Neural progenitor cell (in vitro differentiated cells): ENCODE measurements at regions not wholly inside any gene's neighbourhood (a gene's known extent, or its start where the extent isn't known, plus 50 kb on each side); places are given as distances from the start of the nearest gene placed in this dataset.

Source experiments
- DNase-seq: peaks from one replicate; pipeline ENCODE4 v3.0.0-alpha.2; 2016; ENCODE audit warnings: low spot score
- H2AFZ ChIP-seq: fragments of 200-600 bp; sonication (generic); replicated peaks from 2 replicates; pipeline ENCODE4 v1.6.1; 2016; ENCODE audit warnings: antibody characterized with exemption
- H3F3A ChIP-seq: fragments of 200-600 bp; sonication (generic); 2 replicates; pipeline ENCODE4 v1.6.1; 2016; ENCODE audit warnings: antibody characterized with exemption, low read depth
- H3K27ac ChIP-seq: fragments of 200-600 bp; sonication (generic); 2 replicates; pipeline ENCODE4 v1.5.1; 2016; ENCODE audit warnings: mild to moderate bottlenecking
- H3K27me3 ChIP-seq: fragments of 200-600 bp; sonication (generic); 2 replicates; pipeline ENCODE4 v1.6.1; 2016; ENCODE audit warnings: mild to moderate bottlenecking, moderate library complexity
- H3K36me3 ChIP-seq: fragments of 200-600 bp; sonication (generic); 2 replicates; pipeline ENCODE4 v1.5.1; 2016
- H3K4me1 ChIP-seq: fragments of 200-600 bp; sonication (generic); 2 replicates; pipeline ENCODE4 v1.6.1; 2016; ENCODE audit warnings: mixed run types
- H3K4me2 ChIP-seq: fragments of 200-600 bp; sonication (generic); 2 replicates; pipeline ENCODE4 v1.6.1; 2016
- H3K4me3 ChIP-seq: fragments of 200-600 bp; sonication (generic); 2 replicates; pipeline ENCODE4 v1.5.1; 2016
- H3K79me2 ChIP-seq: fragments of 200-600 bp; sonication (generic); 2 replicates; pipeline ENCODE4 v1.6.1; 2016; ENCODE audit warnings: low read depth
- H3K9ac ChIP-seq: fragments of 200-600 bp; sonication (generic); 2 replicates; pipeline ENCODE4 v1.6.1; 2016
- H3K9me3 ChIP-seq: fragments of 200-600 bp; sonication (generic); 2 replicates; pipeline ENCODE4 v1.5.1; 2016; ENCODE audit warnings: low read depth
- H4K20me1 ChIP-seq: fragments of 200-600 bp; sonication (generic); 2 replicates; pipeline ENCODE4 v1.6.1; 2016; ENCODE audit warnings: low read depth
- H3K27ac Mint-ChIP-seq: 3 replicates; pipeline ENCODE4 v1.8.0; 2021; ENCODE audit warnings: mixed read lengths
- H3K27me3 Mint-ChIP-seq: 2 replicates; pipeline ENCODE4 v1.8.0; 2022; ENCODE audit warnings: low read depth, mild to moderate bottlenecking, inconsistent platforms, moderate library complexity, mixed read lengths; ENCODE audit not compliant: insufficient read depth
- H3K36me3 Mint-ChIP-seq: 3 replicates; pipeline ENCODE4 v1.8.0; 2021; ENCODE audit warnings: mixed read lengths
- H3K4me1 Mint-ChIP-seq: 3 replicates; pipeline ENCODE4 v1.8.0; 2021; ENCODE audit warnings: mixed read lengths
- H3K4me3 Mint-ChIP-seq: 3 replicates; pipeline ENCODE4 v1.8.0; 2021; ENCODE audit warnings: mild to moderate bottlenecking, moderate library complexity, mixed read lengths
- H3K9me3 Mint-ChIP-seq: 3 replicates; pipeline ENCODE4 v1.8.0; 2020; ENCODE audit warnings: mixed read lengths
- EZH2 ChIP-seq: fragments of 200-600 bp; sonication (generic); IDR thresholded peaks from 2 replicates; pipeline ENCODE4 v1.6.1; 2017; ENCODE audit warnings: antibody characterized with exemption, mild to moderate bottlenecking, moderate library complexity
- EZH2phosphoT487 ChIP-seq: fragments of 200-600 bp; sonication (generic); IDR thresholded peaks from 2 replicates; pipeline ENCODE4 v1.6.1; 2017; ENCODE audit warnings: antibody characterized with exemption
- TF ChIP-seq, protein P1 (sequence below): fragments of 200-600 bp; sonication (generic); IDR thresholded peaks from 2 replicates; pipeline ENCODE4 v1.5.1; 2017; ENCODE audit warnings: antibody characterized with exemption, mild to moderate bottlenecking

DNA sequence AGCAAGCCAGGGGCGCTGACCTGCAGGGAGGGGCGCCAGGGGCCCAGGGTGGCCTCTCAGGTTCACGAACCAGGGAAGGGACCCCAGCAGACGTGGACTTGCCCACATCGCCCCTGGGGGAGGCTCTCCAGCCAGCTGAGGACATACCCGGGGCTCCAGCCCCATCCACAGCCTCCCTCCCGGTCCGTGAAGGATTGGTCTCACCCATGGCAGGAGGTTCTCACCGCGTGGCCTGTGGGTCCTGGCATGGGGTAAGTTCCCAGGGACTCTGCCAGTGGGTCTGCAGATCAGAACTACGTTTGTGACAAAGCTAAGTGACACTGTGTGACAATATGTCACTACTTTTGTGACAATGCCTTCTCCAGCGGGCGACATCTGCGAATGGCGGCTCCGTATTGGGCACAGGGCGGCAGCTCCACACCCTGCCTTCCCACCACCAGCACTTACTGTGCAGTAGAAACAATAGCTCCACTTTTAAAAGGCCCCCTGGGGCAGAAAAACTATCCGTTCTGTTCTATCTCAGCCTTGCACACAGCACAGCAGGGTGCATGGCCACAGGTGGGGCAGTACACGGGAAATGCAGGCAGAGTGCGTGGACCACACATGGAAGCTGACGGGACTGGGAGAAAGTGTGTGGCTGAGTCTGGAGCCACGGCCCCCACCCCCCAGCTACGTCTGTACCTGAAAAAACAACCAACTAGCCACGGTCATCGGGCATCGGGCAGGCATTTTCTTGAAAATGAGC is 65.2 kb upstream of the CTDP1 start:
- no peaks in the 10 kb centered on the region for H3K4me1 ChIP-seq
- no peak overlapping the region for H3K4me2 ChIP-seq
- H4K20me1 ChIP-seq: no peaks in the 10 kb centered on the region
- no peak overlapping the region for H3K27ac Mint-ChIP-seq
- H3K79me2 ChIP-seq: no peaks in the 10 kb centered on the region
- no peak overlapping the region for H3K4me3 Mint-ChIP-seq
- no peaks in the 10 kb centered on the region for H3K36me3 Mint-ChIP-seq
- peaks cover 2% of the 10 kb centered on the region for H3K27me3 Mint-ChIP-seq
- no peaks in the 10 kb centered on the region for H3K36me3 ChIP-seq
- no peak overlapping the region for H2AFZ ChIP-seq
- H3K9me3 ChIP-seq: no peaks in the 10 kb centered on the region
- DNase-seq: no peak
- H3K9me3 Mint-ChIP-seq: no peaks in the 10 kb centered on the region
- no peaks in the 10 kb centered on the region for H3F3A ChIP-seq
- no peak overlapping the region for H3K4me3 ChIP-seq
- H3K27me3 ChIP-seq: peaks cover 9% of the 10 kb centered on the region
- H3K4me1 Mint-ChIP-seq: peaks cover 7% of the 10 kb centered on the region
- H3K9ac ChIP-seq: no peak overlapping the region
- no peak overlapping the region for H3K27ac ChIP-seq
- TF ChIP-seq EZH2phosphoT487 (no peak), EZH2 (no peak)
- TF ChIP-seq, protein P1, sequence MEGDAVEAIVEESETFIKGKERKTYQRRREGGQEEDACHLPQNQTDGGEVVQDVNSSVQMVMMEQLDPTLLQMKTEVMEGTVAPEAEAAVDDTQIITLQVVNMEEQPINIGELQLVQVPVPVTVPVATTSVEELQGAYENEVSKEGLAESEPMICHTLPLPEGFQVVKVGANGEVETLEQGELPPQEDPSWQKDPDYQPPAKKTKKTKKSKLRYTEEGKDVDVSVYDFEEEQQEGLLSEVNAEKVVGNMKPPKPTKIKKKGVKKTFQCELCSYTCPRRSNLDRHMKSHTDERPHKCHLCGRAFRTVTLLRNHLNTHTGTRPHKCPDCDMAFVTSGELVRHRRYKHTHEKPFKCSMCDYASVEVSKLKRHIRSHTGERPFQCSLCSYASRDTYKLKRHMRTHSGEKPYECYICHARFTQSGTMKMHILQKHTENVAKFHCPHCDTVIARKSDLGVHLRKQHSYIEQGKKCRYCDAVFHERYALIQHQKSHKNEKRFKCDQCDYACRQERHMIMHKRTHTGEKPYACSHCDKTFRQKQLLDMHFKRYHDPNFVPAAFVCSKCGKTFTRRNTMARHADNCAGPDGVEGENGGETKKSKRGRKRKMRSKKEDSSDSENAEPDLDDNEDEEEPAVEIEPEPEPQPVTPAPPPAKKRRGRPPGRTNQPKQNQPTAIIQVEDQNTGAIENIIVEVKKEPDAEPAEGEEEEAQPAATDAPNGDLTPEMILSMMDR: no peak

DNA sequence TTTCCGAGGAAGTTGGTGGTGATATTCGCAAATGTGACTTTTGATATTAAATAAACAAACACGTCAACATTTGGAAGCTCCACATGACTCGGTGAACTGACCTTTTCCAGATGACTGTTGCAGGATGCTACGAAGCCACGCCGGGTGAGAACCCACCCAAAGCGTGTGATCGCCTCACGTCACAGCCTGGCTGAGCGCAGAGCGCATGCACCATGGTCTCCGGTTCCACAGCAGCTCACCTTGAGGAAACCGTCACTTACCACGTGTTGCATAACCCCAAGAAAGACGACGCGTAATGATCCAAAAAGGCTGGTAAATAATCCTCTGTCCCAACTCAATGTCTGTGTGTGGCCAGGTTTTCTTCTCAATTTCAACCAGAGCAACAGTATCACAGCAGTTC is 64.5 kb upstream of the CTDP1 start:
- no peak for DNase-seq
- Histone ChIP-seq H4K20me1 (no peaks in the 10 kb centered on the region), H3K27ac (no peak overlapping the region), H3K9ac (no peak overlapping the region), H3K9me3 (no peaks in the 10 kb centered on the region), H3K36me3 (no peaks in the 10 kb centered on the region), H3F3A (no peaks in the 10 kb centered on the region), H3K4me1 (no peaks in the 10 kb centered on the region), H3K27me3 (peaks cover 9% of the 10 kb centered on the region), H3K4me3 (no peak overlapping the region), H3K79me2 (no peaks in the 10 kb centered on the region), H3K4me2 (no peak overlapping the region), H2AFZ (no peak overlapping the region)
- Mint-ChIP-seq H3K4me3 (no peak overlapping the region), H3K27me3 (peaks cover 2% of the 10 kb centered on the region), H3K9me3 (no peaks in the 10 kb centered on the region), H3K27ac (no peak overlapping the region), H3K4me1 (peaks cover 7% of the 10 kb centered on the region), H3K36me3 (no peaks in the 10 kb centered on the region)
- TF ChIP-seq, protein P1: no peak
- no peak for TF ChIP-seq EZH2
- TF ChIP-seq EZH2phosphoT487: no peak

DNA sequence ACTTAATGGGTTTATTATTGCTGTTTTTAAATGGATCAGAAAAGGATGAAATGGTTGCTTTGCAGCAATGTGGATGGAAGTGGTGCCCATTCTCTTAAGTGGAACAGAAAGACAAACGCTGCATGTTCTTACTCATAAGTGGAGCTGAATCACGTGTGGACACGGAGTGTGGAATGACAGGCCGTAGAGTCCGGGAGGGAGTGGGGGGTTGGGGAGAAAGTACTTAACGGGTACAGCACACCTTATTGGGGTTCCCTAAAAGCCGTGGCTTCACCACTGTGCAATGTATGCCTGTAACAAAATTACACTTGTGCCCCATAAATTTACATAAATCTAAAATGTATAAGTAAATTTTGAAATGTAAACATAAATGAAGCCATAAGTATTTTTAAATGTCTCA is 64.0 kb upstream of the CTDP1 start:
- TF ChIP-seq, protein P1: no peak
- TF ChIP-seq EZH2 (no peak), EZH2phosphoT487 (no peak)
- Histone ChIP-seq H2AFZ (no peak overlapping the region), H3K9ac (no peak overlapping the region), H3K27me3 (peaks cover 9% of the 10 kb centered on the region), H3K9me3 (no peaks in the 10 kb centered on the region), H3K79me2 (no peaks in the 10 kb centered on the region), H3K4me2 (no peak overlapping the region), H4K20me1 (no peaks in the 10 kb centered on the region), H3K36me3 (no peaks in the 10 kb centered on the region), H3K4me3 (no peak overlapping the region), H3F3A (no peaks in the 10 kb centered on the region), H3K4me1 (no peaks in the 10 kb centered on the region), H3K27ac (no peak overlapping the region)
- no peaks in the 10 kb centered on the region for H3K9me3 Mint-ChIP-seq
- H3K4me3 Mint-ChIP-seq: no peak overlapping the region
- H3K27ac Mint-ChIP-seq: no peak overlapping the region
- no peaks in the 10 kb centered on the region for H3K36me3 Mint-ChIP-seq
- peaks cover 2% of the 10 kb centered on the region for H3K27me3 Mint-ChIP-seq
- peaks cover 7% of the 10 kb centered on the region for H3K4me1 Mint-ChIP-seq
- DNase-seq: no peak
